ENCODE measurements at regions not wholly inside any gene's neighbourhood (a gene's known extent, or its start where the extent isn't known, plus 50 kb on each side); places are given as distances from the start of the nearest gene placed in this dataset.

- TF ChIP-seq POLR2A (IDR thresholded peaks at IDR 0.05; ENCODE audit: low read depth, low read length) (no peak), POLR2AphosphoS5 (IDR thresholded peaks at IDR 0.05; ENCODE audit: low read depth, low read length) (no peak)
These were observed 189.6 kb downstream of the MZT1 start for GRCh38 chr13:72537782-72538181.
